ENCODE measurements at regions not wholly inside any gene's neighbourhood (a gene's known extent, or its start where the extent isn't known, plus 50 kb on each side); places are given as distances from the start of the nearest gene placed in this dataset.

DNA sequence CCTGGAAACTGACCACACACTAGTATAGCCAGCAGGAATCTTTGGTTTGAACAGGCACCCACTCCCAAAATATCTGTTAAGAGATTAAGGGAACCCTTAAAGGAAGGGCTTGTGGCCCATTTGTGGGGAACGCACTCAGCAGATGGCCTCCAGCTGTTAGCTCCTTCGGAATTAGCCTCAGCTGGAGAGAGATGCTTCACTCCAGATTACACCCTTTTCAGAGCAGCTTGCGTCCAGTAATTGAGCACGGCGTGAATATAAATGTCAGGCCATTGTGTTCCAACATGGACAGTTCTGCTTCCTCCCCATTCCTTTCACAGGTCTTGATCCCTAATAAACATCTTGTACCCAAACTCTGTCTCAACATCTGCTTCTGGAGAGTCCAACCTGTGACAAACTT, 397.8 kb downstream of the SEC23A start:
- H3K9me3 ChIP-seq (ENCODE audit: control insufficient read depth, insufficient read depth, low read depth, low read length) = no peaks in the 10 kb centered on the region
- TF ChIP-seq TCF7L2 (IDR thresholded peaks at IDR 0.05; ENCODE audit: low read depth, low read length) = no peak
- TF ChIP-seq, protein P1, sequence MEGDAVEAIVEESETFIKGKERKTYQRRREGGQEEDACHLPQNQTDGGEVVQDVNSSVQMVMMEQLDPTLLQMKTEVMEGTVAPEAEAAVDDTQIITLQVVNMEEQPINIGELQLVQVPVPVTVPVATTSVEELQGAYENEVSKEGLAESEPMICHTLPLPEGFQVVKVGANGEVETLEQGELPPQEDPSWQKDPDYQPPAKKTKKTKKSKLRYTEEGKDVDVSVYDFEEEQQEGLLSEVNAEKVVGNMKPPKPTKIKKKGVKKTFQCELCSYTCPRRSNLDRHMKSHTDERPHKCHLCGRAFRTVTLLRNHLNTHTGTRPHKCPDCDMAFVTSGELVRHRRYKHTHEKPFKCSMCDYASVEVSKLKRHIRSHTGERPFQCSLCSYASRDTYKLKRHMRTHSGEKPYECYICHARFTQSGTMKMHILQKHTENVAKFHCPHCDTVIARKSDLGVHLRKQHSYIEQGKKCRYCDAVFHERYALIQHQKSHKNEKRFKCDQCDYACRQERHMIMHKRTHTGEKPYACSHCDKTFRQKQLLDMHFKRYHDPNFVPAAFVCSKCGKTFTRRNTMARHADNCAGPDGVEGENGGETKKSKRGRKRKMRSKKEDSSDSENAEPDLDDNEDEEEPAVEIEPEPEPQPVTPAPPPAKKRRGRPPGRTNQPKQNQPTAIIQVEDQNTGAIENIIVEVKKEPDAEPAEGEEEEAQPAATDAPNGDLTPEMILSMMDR (IDR thresholded peaks at IDR 0.05) = no peak
- in situ Hi-C loops (cut with HindIII; ENCODE audit: low pct_unique_long_range_greater_than_20kb, low sequenced_read_pairs) = no loop called here
- no peaks in the 10 kb centered on the region for H3K27me3 ChIP-seq (ENCODE audit: control insufficient read depth, insufficient read depth, low read length)
- ATAC-seq (no peak), DNase-seq (ENCODE audit: low read depth, low spot score) (no peak)
- H3K36me3 ChIP-seq (ENCODE audit: control insufficient read depth, insufficient read depth, low read length) = no peaks in the 10 kb centered on the region
- no peak overlapping the region for H3K27ac ChIP-seq (ENCODE audit: low read length)
- POLR2A ChIA-PET = no interaction called here
- no peak overlapping the region for H3K4me3 ChIP-seq (ENCODE audit: low read depth in 2 of 2, low read length in 2 of 2)
- no peaks in the 10 kb centered on the region for H3K4me1 ChIP-seq (ENCODE audit: control insufficient read depth, insufficient read depth, low read length)
- intact Hi-C loops (cut with micrococcal nuclease; ENCODE audit: unreplicated experiment) = no loop called here
- CTCF ChIA-PET = no interaction called here
- BruUV-seq (replicated peaks) = no TSS peak

DNA sequence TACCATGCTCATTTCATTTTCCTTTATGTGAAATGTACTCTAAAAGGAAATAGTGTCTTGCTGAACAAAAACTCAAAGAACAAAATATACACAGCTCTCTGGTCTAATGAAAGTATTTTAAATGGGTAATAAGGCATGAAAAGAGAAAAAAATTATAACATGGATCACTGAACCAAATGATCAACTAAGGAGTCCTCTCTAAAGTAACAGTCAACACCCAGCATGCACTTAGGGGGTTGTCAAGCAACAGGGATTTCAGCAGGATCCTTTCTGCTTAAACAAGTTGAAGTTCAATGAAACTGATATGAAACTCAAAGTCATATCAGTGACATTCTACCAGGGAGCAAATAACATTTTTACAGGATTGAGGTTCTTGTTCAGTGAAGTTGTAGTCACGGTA, 398.8 kb downstream of the SEC23A start:
- DNase-seq (ENCODE audit: low read depth, low spot score) (no peak), ATAC-seq (no peak)
- no peak overlapping the region for H3K27ac ChIP-seq (ENCODE audit: low read length)
- in situ Hi-C loops (cut with HindIII; ENCODE audit: low pct_unique_long_range_greater_than_20kb, low sequenced_read_pairs) (no loop called here), intact Hi-C loops (cut with micrococcal nuclease; ENCODE audit: unreplicated experiment) (no loop called here)
- no peaks in the 10 kb centered on the region for H3K4me1 ChIP-seq (ENCODE audit: control insufficient read depth, insufficient read depth, low read length)
- H3K9me3 ChIP-seq (ENCODE audit: control insufficient read depth, insufficient read depth, low read depth, low read length) = no peaks in the 10 kb centered on the region
- no TSS peak for BruUV-seq (replicated peaks)
- no peak overlapping the region for H3K4me3 ChIP-seq (ENCODE audit: low read depth in 2 of 2, low read length in 2 of 2)
- ChIA-PET POLR2A (interaction anchor here (0.9 kb wide), 1 partner anchor 1048 kb away, joined by 7 read pairs; no protein-coding TSS in a partner anchor), CTCF (no interaction called here)
- TF ChIP-seq, protein P1 (IDR thresholded peaks at IDR 0.05) = no peak
- no peak for TF ChIP-seq POLR2AphosphoS5 (IDR thresholded peaks at IDR 0.05; ENCODE audit: low read depth, low read length)
- TF ChIP-seq, protein P2, sequence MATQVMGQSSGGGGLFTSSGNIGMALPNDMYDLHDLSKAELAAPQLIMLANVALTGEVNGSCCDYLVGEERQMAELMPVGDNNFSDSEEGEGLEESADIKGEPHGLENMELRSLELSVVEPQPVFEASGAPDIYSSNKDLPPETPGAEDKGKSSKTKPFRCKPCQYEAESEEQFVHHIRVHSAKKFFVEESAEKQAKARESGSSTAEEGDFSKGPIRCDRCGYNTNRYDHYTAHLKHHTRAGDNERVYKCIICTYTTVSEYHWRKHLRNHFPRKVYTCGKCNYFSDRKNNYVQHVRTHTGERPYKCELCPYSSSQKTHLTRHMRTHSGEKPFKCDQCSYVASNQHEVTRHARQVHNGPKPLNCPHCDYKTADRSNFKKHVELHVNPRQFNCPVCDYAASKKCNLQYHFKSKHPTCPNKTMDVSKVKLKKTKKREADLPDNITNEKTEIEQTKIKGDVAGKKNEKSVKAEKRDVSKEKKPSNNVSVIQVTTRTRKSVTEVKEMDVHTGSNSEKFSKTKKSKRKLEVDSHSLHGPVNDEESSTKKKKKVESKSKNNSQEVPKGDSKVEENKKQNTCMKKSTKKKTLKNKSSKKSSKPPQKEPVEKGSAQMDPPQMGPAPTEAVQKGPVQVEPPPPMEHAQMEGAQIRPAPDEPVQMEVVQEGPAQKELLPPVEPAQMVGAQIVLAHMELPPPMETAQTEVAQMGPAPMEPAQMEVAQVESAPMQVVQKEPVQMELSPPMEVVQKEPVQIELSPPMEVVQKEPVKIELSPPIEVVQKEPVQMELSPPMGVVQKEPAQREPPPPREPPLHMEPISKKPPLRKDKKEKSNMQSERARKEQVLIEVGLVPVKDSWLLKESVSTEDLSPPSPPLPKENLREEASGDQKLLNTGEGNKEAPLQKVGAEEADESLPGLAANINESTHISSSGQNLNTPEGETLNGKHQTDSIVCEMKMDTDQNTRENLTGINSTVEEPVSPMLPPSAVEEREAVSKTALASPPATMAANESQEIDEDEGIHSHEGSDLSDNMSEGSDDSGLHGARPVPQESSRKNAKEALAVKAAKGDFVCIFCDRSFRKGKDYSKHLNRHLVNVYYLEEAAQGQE (IDR thresholded peaks at IDR 0.05; ENCODE audit: insufficient read depth in 1 of 2, low read depth in 2 of 2, low read length in 1 of 2) = no peak
- no peaks in the 10 kb centered on the region for H3K36me3 ChIP-seq (ENCODE audit: control insufficient read depth, insufficient read depth, low read length)
- H3K27me3 ChIP-seq (ENCODE audit: control insufficient read depth, insufficient read depth, low read length) = no peaks in the 10 kb centered on the region

DNA sequence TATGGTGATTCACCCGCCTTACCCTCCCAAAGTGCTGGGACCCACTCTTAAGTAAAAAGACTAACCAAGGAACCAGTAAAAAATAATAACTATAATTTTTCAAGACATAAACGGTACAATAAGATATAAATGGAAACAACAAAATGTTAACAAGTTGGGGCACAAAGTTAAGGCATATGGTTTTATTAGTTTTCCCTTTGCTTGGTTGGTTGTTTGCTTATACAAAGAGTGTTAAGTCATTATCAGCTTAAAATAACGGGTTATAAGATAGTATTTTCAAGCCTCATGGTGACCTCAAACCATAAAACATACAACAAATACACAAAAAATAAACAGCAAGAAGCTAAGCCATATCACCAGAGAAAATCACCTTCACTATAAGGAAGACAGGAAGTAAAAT, 406.1 kb downstream of the SEC23A start:
- BruUV-seq (replicated peaks) = no TSS peak
- in situ Hi-C loops (cut with HindIII; ENCODE audit: low pct_unique_long_range_greater_than_20kb, low sequenced_read_pairs) = no loop called here

More for the DNA sequence above, 406.1 kb downstream of the SEC23A start:
- Histone ChIP-seq H3K27me3 (ENCODE audit: control insufficient read depth, insufficient read depth, low read length) (no peaks in the 10 kb centered on the region), H3K27ac (ENCODE audit: low read length) (no peak overlapping the region), H3K36me3 (ENCODE audit: control insufficient read depth, insufficient read depth, low read length) (no peaks in the 10 kb centered on the region), H3K4me1 (ENCODE audit: control insufficient read depth, insufficient read depth, low read length) (no peaks in the 10 kb centered on the region), H3K4me3 (ENCODE audit: low read depth in 2 of 2, low read length in 2 of 2) (no peak overlapping the region), H3K9me3 (ENCODE audit: control insufficient read depth, insufficient read depth, low read depth, low read length) (no peaks in the 10 kb centered on the region; the same call in 1 of the 2 replicates)
- TF ChIP-seq SIN3A (IDR thresholded peaks at IDR 0.05; ENCODE audit: borderline replicate concordance, insufficient read depth, low read depth, low read length) = no peak
- TF ChIP-seq, protein P2 (IDR thresholded peaks at IDR 0.05; ENCODE audit: insufficient read depth in 1 of 2, low read depth in 2 of 2, low read length in 1 of 2) = no peak
- no peak for TF ChIP-seq POLR2AphosphoS5 (IDR thresholded peaks at IDR 0.05; ENCODE audit: low read depth, low read length)
- TF ChIP-seq, protein P1 (IDR thresholded peaks at IDR 0.05) = no peak
- no peak for TF ChIP-seq TCF7L2 (IDR thresholded peaks at IDR 0.05; ENCODE audit: low read depth, low read length)
- ATAC-seq = no peak
- POLR2A ChIA-PET = no interaction called here
- CTCF ChIA-PET = no interaction called here
- intact Hi-C loops (cut with micrococcal nuclease; ENCODE audit: unreplicated experiment) = no loop called here
- DNase-seq (ENCODE audit: low read depth, low spot score) = no peak

Measured in Panc1 (cell line).